ENCODE measurements at regions not wholly inside any gene's neighbourhood (a gene's known extent, or its start where the extent isn't known, plus 50 kb on each side); places are given as distances from the start of the nearest gene placed in this dataset.

DNA sequence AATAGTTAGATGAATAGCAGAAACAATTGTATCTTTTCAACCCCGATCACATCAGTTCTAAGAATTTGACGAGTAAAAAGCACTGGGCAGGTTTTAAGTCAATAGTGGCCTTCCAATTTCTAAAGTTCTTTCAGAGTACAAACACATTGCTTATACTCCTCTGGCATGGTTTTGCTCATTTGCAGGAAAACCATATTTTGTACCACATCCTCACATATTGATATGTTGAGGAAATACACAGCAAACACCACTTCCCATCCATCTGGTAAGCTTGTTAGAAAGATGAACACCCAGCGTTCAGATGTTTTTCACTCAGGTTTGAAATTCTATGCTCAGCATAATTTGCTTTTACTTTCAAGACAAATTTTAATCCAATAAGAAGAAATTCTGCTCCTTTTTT is 344.6 kb upstream of the ACVR2A start:
- Histone ChIP-seq H3K4me3 (ENCODE audit: low read depth, low read length) (no peak overlapping the region), H3K36me3 (ENCODE audit: control insufficient read depth in 2 of 2, insufficient read depth in 1 of 2, low read length in 2 of 2) (no peaks in the 10 kb centered on the region), H3K4me1 (ENCODE audit: control insufficient read depth, insufficient read depth, low read length) (no peaks in the 10 kb centered on the region), H3K27ac (ENCODE audit: extremely low read depth, low read depth, low read length) (no peak overlapping the region), H3K9me3 (ENCODE audit: control insufficient read depth, insufficient read depth, low read depth, low read length) (no peaks in the 10 kb centered on the region)
- CTCF ChIA-PET, result no interaction called here
- TF ChIP-seq ZNF473 (tag by site-specific recombination; IDR thresholded peaks at IDR 0.05) (no peak), ZNF423 (tag by site-specific recombination; IDR thresholded peaks at IDR 0.05) (no peak), ZNF184 (tag by site-specific recombination; IDR thresholded peaks at IDR 0.05) (no peak), ZNF433 (tag by site-specific recombination; IDR thresholded peaks at IDR 0.05; ENCODE audit: low read depth) (no peak), ZSCAN5A (tag by site-specific recombination; IDR thresholded peaks at IDR 0.05) (no peak), ZBTB26 (tag by site-specific recombination; optimal IDR thresholded peaks at IDR 0.05) (no peak), ZNF132 (tag by site-specific recombination; IDR thresholded peaks at IDR 0.05; ENCODE audit: borderline replicate concordance) (no peak), ZNF514 (tag by site-specific recombination; IDR thresholded peaks at IDR 0.05) (no peak), ZNF324 (tag by site-specific recombination; IDR thresholded peaks at IDR 0.05) (no peak), ZNF658 (tag by site-specific recombination; IDR thresholded peaks at IDR 0.05) (no peak)
- TF ChIP-seq, protein P1, sequence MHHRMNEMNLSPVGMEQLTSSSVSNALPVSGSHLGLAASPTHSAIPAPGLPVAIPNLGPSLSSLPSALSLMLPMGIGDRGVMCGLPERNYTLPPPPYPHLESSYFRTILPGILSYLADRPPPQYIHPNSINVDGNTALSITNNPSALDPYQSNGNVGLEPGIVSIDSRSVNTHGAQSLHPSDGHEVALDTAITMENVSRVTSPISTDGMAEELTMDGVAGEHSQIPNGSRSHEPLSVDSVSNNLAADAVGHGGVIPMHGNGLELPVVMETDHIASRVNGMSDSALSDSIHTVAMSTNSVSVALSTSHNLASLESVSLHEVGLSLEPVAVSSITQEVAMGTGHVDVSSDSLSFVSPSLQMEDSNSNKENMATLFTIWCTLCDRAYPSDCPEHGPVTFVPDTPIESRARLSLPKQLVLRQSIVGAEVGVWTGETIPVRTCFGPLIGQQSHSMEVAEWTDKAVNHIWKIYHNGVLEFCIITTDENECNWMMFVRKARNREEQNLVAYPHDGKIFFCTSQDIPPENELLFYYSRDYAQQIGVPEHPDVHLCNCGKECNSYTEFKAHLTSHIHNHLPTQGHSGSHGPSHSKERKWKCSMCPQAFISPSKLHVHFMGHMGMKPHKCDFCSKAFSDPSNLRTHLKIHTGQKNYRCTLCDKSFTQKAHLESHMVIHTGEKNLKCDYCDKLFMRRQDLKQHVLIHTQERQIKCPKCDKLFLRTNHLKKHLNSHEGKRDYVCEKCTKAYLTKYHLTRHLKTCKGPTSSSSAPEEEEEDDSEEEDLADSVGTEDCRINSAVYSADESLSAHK (tag by site-specific recombination; IDR thresholded peaks at IDR 0.05), result no peak
- POLR2A ChIA-PET, result no interaction called here

- no peaks in the 10 kb centered on the region for H3K36me3 ChIP-seq (ENCODE audit: control insufficient read depth in 2 of 2, insufficient read depth in 1 of 2, low read length in 2 of 2)
- TF ChIP-seq ZNF112 (tag by site-specific recombination; IDR thresholded peaks at IDR 0.05) (no peak), ZNF48 (tag by site-specific recombination; IDR thresholded peaks at IDR 0.05) (no peak), SP3 (tag by site-specific recombination; IDR thresholded peaks at IDR 0.05) (no peak), ZNF335 (tag by site-specific recombination; conservative IDR thresholded peaks at IDR 0.05) (no peak), ZNF677 (tag by site-specific recombination; IDR thresholded peaks at IDR 0.05) (no peak), ZNF10 (tag by site-specific recombination; IDR thresholded peaks at IDR 0.05) (no peak)
- TF ChIP-seq, protein P2, sequence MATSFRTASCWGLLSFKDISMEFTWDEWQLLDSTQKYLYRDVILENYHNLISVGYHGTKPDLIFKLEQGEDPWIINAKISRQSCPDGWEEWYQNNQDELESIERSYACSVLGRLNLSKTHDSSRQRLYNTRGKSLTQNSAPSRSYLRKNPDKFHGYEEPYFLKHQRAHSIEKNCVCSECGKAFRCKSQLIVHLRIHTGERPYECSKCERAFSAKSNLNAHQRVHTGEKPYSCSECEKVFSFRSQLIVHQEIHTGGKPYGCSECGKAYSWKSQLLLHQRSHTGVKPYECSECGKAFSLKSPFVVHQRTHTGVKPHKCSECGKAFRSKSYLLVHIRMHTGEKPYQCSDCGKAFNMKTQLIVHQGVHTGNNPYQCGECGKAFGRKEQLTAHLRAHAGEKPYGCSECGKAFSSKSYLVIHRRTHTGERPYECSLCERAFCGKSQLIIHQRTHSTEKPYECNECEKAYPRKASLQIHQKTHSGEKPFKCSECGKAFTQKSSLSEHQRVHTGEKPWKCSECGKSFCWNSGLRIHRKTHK (tag by site-specific recombination; IDR thresholded peaks at IDR 0.05), result no peak
- H3K4me1 ChIP-seq (ENCODE audit: control insufficient read depth, insufficient read depth, low read length), result no peaks in the 10 kb centered on the region
- ChIA-PET CTCF (no interaction called here), POLR2A (no interaction called here)
- H3K27ac ChIP-seq (ENCODE audit: extremely low read depth, low read depth, low read length), result no peak overlapping the region
- no peak overlapping the region for H3K4me3 ChIP-seq (ENCODE audit: low read depth, low read length)
- H3K9me3 ChIP-seq (ENCODE audit: control insufficient read depth, insufficient read depth, low read depth, low read length), result no peaks in the 10 kb centered on the region
Observed at GRCh38 chr2:147499785-147500184, 345.0 kb upstream of the ACVR2A start.

All from HEK293 (cell line).